ENCODE measurements at regions not wholly inside any gene's neighbourhood (a gene's known extent, or its start where the extent isn't known, plus 50 kb on each side); places are given as distances from the start of the nearest gene placed in this dataset.

DNA sequence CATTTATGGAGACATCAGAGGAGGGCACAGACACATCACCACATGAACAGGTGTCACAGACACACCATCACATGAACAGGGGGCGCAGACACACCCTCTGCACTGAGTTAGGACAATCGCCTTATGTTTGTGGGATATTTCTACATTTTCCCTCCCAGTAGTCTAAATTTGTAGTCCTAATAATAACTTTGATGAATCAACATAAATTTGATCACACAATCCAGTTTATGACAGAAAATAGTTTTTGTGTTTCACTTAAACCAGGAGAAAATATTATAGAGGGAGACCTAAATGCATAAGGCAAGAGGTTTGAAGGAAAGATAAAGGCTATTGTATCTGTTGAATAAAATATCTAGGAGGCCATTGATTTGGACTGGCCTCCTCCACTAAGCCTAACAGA, 195.7 kb downstream of the GPX5 start:
- TF ChIP-seq, protein P1, sequence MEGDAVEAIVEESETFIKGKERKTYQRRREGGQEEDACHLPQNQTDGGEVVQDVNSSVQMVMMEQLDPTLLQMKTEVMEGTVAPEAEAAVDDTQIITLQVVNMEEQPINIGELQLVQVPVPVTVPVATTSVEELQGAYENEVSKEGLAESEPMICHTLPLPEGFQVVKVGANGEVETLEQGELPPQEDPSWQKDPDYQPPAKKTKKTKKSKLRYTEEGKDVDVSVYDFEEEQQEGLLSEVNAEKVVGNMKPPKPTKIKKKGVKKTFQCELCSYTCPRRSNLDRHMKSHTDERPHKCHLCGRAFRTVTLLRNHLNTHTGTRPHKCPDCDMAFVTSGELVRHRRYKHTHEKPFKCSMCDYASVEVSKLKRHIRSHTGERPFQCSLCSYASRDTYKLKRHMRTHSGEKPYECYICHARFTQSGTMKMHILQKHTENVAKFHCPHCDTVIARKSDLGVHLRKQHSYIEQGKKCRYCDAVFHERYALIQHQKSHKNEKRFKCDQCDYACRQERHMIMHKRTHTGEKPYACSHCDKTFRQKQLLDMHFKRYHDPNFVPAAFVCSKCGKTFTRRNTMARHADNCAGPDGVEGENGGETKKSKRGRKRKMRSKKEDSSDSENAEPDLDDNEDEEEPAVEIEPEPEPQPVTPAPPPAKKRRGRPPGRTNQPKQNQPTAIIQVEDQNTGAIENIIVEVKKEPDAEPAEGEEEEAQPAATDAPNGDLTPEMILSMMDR (IDR thresholded peaks at IDR 0.05) = no peak
- no peak for TF ChIP-seq POLR2A (IDR thresholded peaks at IDR 0.05)

All from adrenal gland (tissue), 5 donors.